Activated CD4-positive, alpha-beta T cell treated with anti-CD3 and anti-CD28 coated beads, Interleukin-2, amount 50 U/mL, for 16 hours (primary cell): ENCODE measurements at regions not wholly inside any gene's neighbourhood (a gene's known extent, or its start where the extent isn't known, plus 50 kb on each side); places are given as distances from the start of the nearest gene placed in this dataset.
"Not testable (repeated sequence)": the region's sequence is repeated elsewhere in the genome, so short reads cannot be mapped to it uniquely, and the experiment has no call there.

Experiments
- DNase-seq: peaks from one replicate; pipeline ENCODE4 v3.0.0-alpha.2; 2020

GRCh38 chr21:28696844-28697410, 295.8 kb downstream of the LTN1 start:
- no peak for DNase-seq

DNA sequence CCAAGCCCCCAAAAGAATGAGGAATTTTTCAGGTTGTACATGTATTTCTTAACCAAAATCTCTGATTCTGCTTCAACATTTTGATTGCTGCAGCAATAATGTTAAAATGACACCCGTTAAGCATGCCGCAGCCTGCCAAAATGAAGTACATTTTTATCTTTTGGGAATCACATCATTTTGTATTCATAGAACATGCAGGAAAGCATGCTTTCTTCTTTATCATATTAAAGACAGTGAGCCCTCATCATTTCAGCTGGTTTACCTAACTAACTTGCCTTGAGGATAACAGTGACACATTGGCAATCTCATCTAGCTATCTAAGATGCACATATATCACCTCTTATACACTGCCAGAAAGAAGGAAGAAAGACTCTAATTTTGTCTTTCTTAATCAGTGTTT, 299.2 kb downstream of the LTN1 start:
- no peak for DNase-seq

DNA sequence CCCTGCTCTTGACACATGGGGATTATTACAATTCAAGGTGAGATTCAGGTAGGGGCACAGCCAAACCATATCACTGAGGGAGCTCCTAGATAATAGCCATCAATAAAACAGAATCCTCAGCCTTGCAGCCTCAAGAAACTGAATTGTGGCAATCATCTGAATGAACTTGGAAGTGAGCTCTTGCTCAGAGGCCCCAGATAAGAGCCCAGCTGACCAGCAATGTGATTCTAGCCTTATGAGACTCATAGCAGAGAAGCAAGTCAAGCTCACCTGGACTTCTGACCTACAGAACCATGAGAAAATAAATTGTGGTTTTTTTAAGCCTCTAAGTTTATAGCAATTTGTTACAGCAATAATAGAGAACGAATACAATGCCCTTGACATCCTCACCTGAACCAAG, 302.5 kb downstream of the LTN1 start:
- DNase-seq: no peak

DNA sequence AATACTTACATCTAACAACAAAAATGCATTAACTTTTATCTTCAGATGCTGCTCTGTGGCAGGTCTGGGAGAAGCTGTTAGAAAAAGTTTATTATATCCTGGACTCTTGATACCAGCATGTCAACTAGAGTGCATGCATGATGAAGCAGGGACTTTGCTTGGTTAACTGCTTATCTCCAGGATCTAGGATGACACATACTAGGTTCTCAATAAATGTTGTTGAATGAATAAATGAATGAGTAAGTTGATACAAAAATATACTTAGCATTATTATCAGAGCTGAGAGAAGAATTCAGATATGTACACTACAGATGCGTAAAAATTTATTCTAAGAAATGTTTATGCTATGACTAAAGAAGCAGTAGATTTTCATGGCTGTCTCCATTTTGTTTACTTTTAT, 304.3 kb downstream of the LTN1 start:
- DNase-seq: no peak

DNA sequence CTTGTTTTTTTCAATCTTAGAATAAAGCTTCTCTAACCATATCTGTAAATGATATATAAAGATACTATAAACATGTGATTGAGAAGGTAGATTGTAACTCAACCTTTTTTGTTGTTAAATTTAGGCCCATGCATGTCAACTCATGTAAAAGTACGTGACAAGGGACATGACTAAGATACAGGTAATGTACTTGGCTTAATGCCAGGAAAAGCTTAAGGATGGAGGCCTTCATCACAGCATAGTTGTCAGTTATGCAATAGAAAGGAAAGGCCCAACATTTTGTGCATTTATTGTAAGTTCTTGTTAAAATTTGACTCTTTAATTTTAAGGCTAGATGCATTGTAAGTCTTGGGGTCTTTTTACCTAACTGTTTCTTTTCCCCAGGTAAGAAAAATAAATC, 305.1 kb downstream of the LTN1 start:
- DNase-seq: no peak

DNA sequence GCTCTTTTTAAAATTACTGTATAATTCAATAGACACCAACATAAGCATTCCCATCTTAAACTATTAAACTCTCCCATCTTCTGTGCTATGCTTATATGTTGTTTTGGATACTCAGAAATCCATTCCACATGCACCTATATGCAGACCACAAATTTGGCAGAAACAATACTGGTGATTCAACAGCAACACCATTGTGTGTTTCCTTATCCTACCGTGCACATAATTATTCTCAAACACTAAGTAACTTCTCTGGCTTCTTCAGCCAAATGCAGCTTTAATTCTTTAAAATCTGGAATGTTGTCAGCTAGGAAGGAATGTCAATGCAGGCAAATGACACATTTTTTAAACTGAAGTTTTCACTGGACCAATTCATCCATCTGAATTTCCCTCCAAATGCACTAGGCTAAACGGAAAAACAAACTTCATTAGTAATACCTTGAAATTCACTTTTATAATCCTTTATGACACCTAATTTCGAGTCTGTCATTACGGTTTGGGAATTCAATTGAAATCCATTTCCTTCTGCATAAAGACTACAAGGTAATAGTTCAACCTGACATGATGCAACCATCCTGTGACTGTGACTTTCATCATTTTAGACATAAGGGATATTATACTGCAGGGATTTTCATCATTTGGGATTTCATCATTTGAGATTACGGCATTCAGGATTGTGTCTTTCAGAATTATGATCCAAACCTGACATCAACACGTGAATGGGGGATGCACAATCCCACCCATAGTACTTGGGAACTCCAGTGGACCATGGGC, 308.5 kb downstream of the LTN1 start:
- no peak for DNase-seq

DNA sequence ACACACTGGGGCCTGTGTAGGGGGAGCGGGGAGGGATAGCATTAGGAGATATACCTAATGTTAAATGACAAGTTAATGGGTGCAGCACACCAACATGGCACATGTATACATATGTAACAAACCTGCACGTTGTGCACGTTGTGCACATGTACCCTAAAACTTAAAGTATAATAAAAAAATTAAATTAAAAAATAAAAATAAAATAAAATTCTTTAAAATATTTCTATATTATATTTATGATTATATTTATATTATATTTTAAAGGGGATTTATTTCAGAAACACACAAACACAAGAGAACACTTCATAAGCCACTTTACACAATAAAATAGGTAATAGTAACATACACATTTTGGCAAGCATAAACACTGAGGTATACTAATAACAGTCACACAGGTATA, 309.8 kb downstream of the LTN1 start:
- DNase-seq: not testable (repeated sequence)

DNA sequence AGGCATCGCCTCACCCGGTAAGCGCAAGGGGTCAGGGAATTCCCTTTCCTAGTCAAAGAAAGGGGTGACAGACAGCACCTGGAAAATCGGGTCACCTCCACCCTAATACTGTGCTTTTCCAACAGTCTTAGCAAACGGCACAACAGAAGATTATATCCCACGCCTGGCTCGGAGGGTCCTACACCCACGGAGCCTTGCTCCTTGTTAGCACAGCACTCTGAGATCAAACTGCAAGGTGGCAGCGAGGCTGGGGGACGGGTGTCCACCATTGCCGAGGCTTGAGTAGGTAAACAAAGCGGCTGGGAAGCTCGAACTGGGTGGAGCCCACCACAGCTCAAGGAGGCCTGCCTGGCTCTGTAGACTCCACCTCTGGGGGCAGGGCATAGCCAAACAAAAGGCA, 315.6 kb downstream of the LTN1 start:
- DNase-seq: not testable (repeated sequence)

GRCh38 chr21:28675331-28676041, 317.2 kb downstream of the LTN1 start:
- DNase-seq: no peak

GRCh38 chr21:28674763-28675162, 317.9 kb downstream of the LTN1 start:
- no peak for DNase-seq

DNA sequence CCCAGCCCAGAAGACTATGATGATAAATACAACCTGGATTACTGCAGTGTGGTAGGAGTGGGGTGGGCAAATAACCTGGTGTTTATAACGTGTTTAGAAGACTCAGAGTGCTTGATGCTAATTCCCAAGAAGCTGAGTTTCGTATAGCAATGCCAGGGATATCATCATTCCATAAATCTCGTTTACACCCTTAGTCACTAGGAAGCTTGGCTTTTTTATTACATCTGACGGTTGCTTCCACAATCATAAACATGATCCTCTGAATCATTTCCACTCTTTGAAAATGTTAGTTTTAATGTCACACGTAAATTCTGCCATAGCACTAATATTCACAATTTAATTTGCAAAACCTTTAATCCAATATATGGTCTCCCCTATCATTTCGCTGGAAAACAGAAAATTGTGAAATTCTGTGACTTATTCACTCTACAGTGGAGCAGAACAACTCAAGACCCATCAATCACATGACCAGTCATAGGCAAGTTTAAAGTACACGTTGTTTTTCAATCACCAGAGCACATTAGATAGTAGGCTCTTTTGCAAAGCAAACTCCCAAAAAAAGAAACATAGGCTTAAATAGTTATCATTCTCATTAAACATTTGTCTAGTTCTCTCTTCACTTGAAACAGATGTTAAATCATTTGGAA, 321.0 kb downstream of the LTN1 start:
- DNase-seq: no peak

DNA sequence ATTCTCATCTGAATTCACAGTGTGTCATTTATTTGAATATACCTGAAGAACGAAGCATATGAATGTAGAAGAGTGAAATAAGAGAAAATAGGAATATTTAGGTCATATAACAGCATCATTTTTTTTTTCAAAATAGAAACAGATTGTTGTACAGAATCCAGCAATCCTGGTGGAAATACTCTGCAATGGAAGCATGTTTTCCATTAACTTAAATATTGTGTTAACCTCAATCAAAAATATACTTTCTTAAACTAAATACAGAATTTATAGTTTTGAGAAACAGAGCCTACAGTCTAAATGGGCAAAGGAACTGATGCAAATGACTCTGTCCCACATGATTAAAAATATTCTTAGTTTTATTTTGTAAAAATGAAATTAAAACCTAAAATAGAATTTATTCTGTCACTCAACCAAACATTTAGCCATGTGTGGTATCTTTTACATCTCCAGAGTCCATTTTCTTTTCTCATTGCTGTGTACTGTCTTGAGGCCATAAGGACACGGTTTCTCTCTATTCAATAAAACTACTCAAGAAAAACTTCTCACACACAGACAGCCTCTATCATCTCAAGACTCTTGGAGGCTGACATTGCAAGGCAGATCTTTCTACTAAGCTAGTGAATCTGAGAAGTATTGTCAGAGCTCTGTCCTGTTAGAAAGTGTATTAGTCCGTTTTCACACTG, 322.6 kb downstream of the LTN1 start:
- no peak for DNase-seq

GRCh38 chr21:28669321-28669720, 323.4 kb downstream of the LTN1 start:
- no peak for DNase-seq

DNA sequence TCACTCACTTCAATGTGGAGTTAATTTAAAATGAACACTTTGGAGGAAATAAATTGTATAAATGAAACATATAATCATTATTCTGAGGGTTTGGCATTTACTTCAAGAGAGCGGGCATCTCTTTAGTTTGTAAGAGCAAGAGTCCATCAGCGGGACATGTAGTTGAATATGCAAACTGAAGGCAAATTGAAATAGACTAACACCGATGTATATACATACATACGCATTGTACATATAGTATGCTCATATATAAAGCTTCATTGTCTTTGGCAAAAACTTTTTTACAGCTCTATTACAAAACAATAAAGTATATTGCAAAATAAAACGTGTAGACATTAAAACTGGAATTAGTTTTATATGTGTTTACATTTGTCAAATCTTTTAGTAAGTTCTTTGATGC, 328.9 kb downstream of the LTN1 start:
- DNase-seq: no peak

- no peak for DNase-seq
These were observed 329.5 kb downstream of the LTN1 start for GRCh38 chr21:28663111-28663693.

- DNase-seq: no peak
These were observed 335.1 kb downstream of the LTN1 start for GRCh38 chr21:28657566-28657965.

GRCh38 chr21:28655471-28655870, 337.2 kb downstream of the LTN1 start:
- DNase-seq: no peak

DNA sequence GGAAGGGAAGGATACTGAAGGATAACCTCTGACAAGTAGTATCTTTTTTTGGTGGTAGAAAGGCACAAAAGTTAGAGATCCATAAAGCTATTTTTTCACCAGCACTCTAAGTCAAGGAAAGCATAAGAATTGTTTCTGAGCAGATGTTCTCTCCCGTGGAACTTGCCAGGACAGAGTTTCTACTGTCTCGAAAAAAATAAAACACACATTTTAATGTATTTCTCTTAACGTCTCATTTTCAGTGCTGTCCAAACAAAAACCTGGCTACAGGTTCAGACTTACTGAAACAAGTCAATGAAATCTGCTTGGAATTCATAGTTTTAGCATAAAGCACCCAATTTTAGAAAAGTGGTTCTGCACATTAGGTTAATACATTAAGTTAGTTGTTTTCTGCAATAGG, 338.3 kb downstream of the LTN1 start:
- no peak for DNase-seq

GRCh38 chr21:28644762-28645161, 347.9 kb downstream of the LTN1 start:
- no peak for DNase-seq

- DNase-seq: no peak
These were observed 349.8 kb downstream of the LTN1 start for GRCh38 chr21:28642891-28643290.

DNA sequence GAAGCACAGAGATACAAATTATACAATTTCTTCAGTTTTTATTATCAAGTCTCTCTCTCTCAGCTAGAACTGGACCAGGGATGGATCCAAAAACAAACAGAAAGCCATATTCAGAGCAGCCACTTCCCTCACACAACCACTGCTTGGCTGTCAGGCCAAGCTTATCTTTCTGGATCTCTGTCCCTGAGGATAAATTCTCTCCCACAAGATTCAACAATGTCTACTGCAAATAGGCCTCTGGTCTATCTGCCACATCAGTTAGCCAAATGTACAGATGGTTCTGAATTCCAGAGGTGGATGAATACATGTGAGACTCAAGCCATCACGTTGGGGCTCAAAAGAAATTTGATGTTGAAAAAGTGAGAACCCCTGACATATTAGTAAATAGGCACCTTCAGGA, 350.9 kb downstream of the LTN1 start:
- no peak for DNase-seq

DNA sequence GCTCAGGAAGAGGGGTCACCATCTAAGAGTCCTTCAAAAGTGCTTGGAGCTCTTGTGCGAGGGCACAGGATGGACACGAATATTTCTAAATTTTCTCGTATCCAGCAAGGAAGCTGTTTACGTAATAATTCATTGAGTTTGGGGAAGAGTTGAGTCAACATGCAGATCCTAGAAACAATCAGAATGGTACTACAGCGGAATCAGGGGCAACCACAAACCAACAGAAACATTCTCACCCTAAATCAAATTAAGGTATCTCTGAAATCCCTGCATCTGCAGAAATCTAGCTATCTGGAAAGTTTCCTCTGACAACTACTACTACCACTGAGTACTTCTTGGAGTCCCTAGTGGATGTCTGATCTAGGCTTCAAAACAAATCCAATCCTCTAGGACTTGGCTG, 352.4 kb downstream of the LTN1 start:
- DNase-seq: peak; percentile 49

DNA sequence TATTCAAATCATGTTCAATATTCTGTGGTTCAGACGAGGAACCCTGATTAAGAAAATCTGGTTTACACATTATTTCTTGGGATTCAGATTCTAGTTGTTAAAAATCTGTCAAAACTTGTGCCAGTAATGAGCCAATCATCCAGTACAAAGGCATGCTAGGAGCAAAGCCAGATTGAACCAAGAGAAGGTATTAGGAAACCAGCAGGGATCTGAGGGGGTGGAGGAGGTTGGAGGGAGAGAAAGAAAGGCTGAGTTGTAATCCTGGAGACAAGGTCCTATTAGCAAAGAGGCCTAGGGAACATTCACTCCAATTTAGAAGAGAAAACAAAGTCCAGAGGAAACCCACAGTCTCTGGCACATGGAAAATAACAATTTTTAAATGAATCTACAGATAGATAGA, 352.9 kb downstream of the LTN1 start:
- no peak for DNase-seq
